ENCODE measurements at regions not wholly inside any gene's neighbourhood (a gene's known extent, or its start where the extent isn't known, plus 50 kb on each side); places are given as distances from the start of the nearest gene placed in this dataset.

DNA sequence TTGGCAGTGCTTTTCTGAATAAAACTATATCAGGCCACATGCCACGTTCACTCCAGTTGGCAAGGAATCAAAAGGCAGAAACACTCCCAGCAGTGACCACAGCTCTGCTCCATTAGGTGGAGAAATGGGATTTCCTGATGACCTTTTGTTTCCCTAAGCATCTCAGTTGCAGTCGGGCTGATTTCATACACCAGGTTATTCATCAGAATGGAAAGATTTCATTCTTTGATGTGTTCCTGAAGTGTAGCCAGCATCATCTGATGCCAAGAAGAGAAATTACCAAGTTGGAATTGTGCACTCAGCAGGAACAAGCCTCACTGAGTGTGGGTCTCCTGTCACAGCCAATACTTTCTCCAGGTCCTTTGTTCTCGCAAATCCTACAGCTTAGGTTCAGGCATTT, 193.7 kb downstream of the SPATA18 start:
- TF ChIP-seq CTCF (IDR thresholded peaks at IDR 0.05) = no peak
- no peak for TF ChIP-seq POLR2AphosphoS5 (IDR thresholded peaks at IDR 0.05)
